GM12891 (cell line): ENCODE measurements at regions not wholly inside any gene's neighbourhood (a gene's known extent, or its start where the extent isn't known, plus 50 kb on each side); places are given as distances from the start of the nearest gene placed in this dataset.

Source experiments
- POLR2A ChIP-seq: IDR thresholded peaks from 2 replicates; pipeline ENCODE4 v1.6.1; 2011; ENCODE audit warnings: low read depth, low read length, control low read depth
- POLR2AphosphoS5 ChIP-seq: IDR thresholded peaks from 2 replicates; pipeline ENCODE4 v1.6.1; 2011; ENCODE audit warnings: low read depth, low read length, control low read depth

GRCh38 chr12:79988368-79988767 is 53.5 kb upstream of the PPP1R12A start:
- TF ChIP-seq POLR2AphosphoS5 = no peak
- no peak for TF ChIP-seq POLR2A
